Spleen (tissue), 7 donors: ENCODE measurements at regions not wholly inside any gene's neighbourhood (a gene's known extent, or its start where the extent isn't known, plus 50 kb on each side); places are given as distances from the start of the nearest gene placed in this dataset.

ENCODE experiments used
- CTCF ChIP-seq, 11 experiments: fragments of 200-600 bp in 7 of 11; fragments of 450-650 bp in 4 of 11; sonication (generic) in 4 of 11; IDR thresholded peaks in 8 of 11; conservative IDR thresholded peaks in 3 of 11; 1 replicate in 7 of 11; 2 replicates in 4 of 11; pipeline versions ENCODE4 v1.4.0 to v1.8.0; 2016 to 2021; ENCODE audit warnings: antibody characterized with exemption in 11 of 11, inconsistent platforms in 4 of 11, mild to moderate bottlenecking in 1 of 11
- POLR2A ChIP-seq, 3 donors: fragments of 450-650 bp; IDR thresholded peaks; one replicate each; pipeline ENCODE4 v1.5.1; 2017; ENCODE audit warnings: antibody characterized with exemption in 3 of 3, mild to moderate bottlenecking in 1 of 3
- POLR2AphosphoS5 ChIP-seq, 3 donors: sonication (generic); formaldehyde crosslinking; IDR thresholded peaks; one replicate each; pipeline ENCODE4 v1.5.1; 2017; ENCODE audit warnings: antibody characterized with exemption in 3 of 3
- donor health status: DM: no; HTN: no; CAD: no; lungs with moderate emphysema.
- donor health status: DM: no; HTN: no; CAD: no.
- donor health status: DM: no; HTN: no; CAD: no.

GRCh38 chr12:19856389-19856788 is 417.1 kb downstream of the AEBP2 start:
- TF ChIP-seq POLR2AphosphoS5 (IDR thresholded peaks at IDR 0.05) (no peak), CTCF (IDR thresholded peaks at IDR 0.05 in 8 of 11, conservative IDR thresholded peaks at IDR 0.05 in 3 of 11) (no peak), POLR2A (IDR thresholded peaks at IDR 0.05) (no peak)
